PC-3 (cell line): ENCODE measurements at regions not wholly inside any gene's neighbourhood (a gene's known extent, or its start where the extent isn't known, plus 50 kb on each side); places are given as distances from the start of the nearest gene placed in this dataset.

Source experiments
- ATAC-seq: fragments of 200-7000 bp; cut with Tn5 transposase; 2 replicates; pipeline ENCODE4 v1.9.1; 2020; ENCODE audit warnings: mild to moderate bottlenecking, moderate library complexity
- BruUV-seq: library from RNA; stranded (reverse); fragments of 400-500 nt; replicated peaks from 2 replicates; lab custom pipeline; 2021; lab: Mats Ljungman, UMichigan
- CTCF ChIA-PET: fragments of 300-600 bp; sonication (Branson Sonifier 250); formaldehyde crosslinking; loops from one replicate; lab custom pipeline; 2022; ENCODE audit warnings: antibody characterized with exemption; lab: Charles Lee
- POLR2A ChIA-PET: fragments of 300-600 bp; sonication (Branson Sonifier 250); formaldehyde crosslinking; loops from one replicate; lab custom pipeline; 2022; ENCODE audit warnings: antibody characterized with exemption; ENCODE audit not compliant: unreplicated experiment; lab: Charles Lee
- DNase-seq: peaks from one replicate; pipeline ENCODE4 v3.0.0-alpha.2; 2015
- H2AFZ ChIP-seq: fragments of 300-600 bp; sonication (generic); 2 replicates; pipeline ENCODE4 v1.6.0; 2016; ENCODE audit warnings: antibody characterized with exemption, low read length
- H3F3A ChIP-seq: fragments of 300-600 bp; sonication (generic); one replicate; pipeline ENCODE4 v1.6.0; 2017; ENCODE audit warnings: antibody characterized with exemption, low read length, control low read depth, mild to moderate bottlenecking; ENCODE audit not compliant: unreplicated experiment
- H3K27ac ChIP-seq: fragments of 300-600 bp; sonication (generic); 2 replicates; pipeline ENCODE4 v1.5.1; 2016; ENCODE audit warnings: mild to moderate bottlenecking, low read length
- H3K27me3 ChIP-seq: fragments of 300-600 bp; sonication (generic); 2 replicates; pipeline ENCODE4 v1.6.1; 2016; ENCODE audit warnings: low read length, mixed read lengths
- H3K36me3 ChIP-seq: fragments of 300-600 bp; sonication (generic); 2 replicates; pipeline ENCODE4 v1.6.1; 2016; ENCODE audit warnings: low read depth, mixed run types, low read length, mixed read lengths
- H3K4me1 ChIP-seq: fragments of 300-600 bp; sonication (generic); 2 replicates; pipeline ENCODE4 v1.5.1; 2016; ENCODE audit warnings: low read length; ENCODE audit not compliant: insufficient read depth
- H3K4me2 ChIP-seq: fragments of 300-600 bp; sonication (generic); 2 replicates; pipeline ENCODE4 v1.6.0; 2016; ENCODE audit warnings: low read length
- H3K4me3 ChIP-seq: fragments of 300-600 bp; sonication (generic); 2 replicates; pipeline ENCODE4 v1.5.1; 2016; ENCODE audit warnings: mild to moderate bottlenecking, low read length, mixed read lengths
- H3K79me2 ChIP-seq: fragments of 300-600 bp; sonication (generic); 2 replicates; pipeline ENCODE4 v1.6.1; 2017; ENCODE audit warnings: low read length, mixed read lengths
- H3K9ac ChIP-seq: fragments of 300-600 bp; sonication (generic); 2 replicates; pipeline ENCODE4 v1.6.0; 2016; ENCODE audit warnings: mild to moderate bottlenecking, low read length
- H3K9me2 ChIP-seq: fragments of 300-600 bp; sonication (generic); replicated peaks from 2 replicates; pipeline ENCODE4 v1.6.1; 2016; ENCODE audit warnings: mixed run types, low read length, mixed read lengths
- H3K9me3 ChIP-seq: fragments of 300-600 bp; sonication (generic); 2 replicates; pipeline ENCODE4 v1.6.1; 2016; ENCODE audit warnings: low read length, mixed read lengths
- H4K20me1 ChIP-seq: fragments of 300-600 bp; sonication (generic); 2 replicates; pipeline ENCODE4 v1.6.1; 2016; ENCODE audit warnings: low read length, mixed read lengths
- EZH2 ChIP-seq: fragments of 300-600 bp; sonication (generic); IDR thresholded peaks from one replicate; pipeline ENCODE4 v1.6.1; 2017; ENCODE audit warnings: antibody characterized with exemption, mild to moderate bottlenecking, low read length; ENCODE audit not compliant: unreplicated experiment
- EZH2phosphoT487 ChIP-seq: fragments of 300-600 bp; sonication (generic); IDR thresholded peaks from 2 replicates; pipeline ENCODE4 v1.6.1; 2018; ENCODE audit warnings: mild to moderate bottlenecking, antibody characterized with exemption, low read length, borderline replicate concordance
- intact Hi-C: fragments of 100-400 bp; cut with micrococcal nuclease; formaldehyde crosslinking; loops from 2 replicates; pipeline ENCODE4 v1.9.0; 2023
- TF ChIP-seq, protein P1 (sequence below): fragments of 300-600 bp; sonication (generic); conservative IDR thresholded peaks from 2 replicates; pipeline ENCODE4 v1.5.1; 2017; ENCODE audit warnings: antibody characterized with exemption, low read depth, mild to moderate bottlenecking, low read length

GRCh38 chr3:144773350-144773749 lies 801.7 kb downstream of the DIPK2A start:
- DNase-seq, result no peak
- no peaks in the 10 kb centered on the region for H3K4me1 ChIP-seq
- no TSS peak for BruUV-seq
- TF ChIP-seq, protein P1, sequence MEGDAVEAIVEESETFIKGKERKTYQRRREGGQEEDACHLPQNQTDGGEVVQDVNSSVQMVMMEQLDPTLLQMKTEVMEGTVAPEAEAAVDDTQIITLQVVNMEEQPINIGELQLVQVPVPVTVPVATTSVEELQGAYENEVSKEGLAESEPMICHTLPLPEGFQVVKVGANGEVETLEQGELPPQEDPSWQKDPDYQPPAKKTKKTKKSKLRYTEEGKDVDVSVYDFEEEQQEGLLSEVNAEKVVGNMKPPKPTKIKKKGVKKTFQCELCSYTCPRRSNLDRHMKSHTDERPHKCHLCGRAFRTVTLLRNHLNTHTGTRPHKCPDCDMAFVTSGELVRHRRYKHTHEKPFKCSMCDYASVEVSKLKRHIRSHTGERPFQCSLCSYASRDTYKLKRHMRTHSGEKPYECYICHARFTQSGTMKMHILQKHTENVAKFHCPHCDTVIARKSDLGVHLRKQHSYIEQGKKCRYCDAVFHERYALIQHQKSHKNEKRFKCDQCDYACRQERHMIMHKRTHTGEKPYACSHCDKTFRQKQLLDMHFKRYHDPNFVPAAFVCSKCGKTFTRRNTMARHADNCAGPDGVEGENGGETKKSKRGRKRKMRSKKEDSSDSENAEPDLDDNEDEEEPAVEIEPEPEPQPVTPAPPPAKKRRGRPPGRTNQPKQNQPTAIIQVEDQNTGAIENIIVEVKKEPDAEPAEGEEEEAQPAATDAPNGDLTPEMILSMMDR, result no peak
- TF ChIP-seq EZH2phosphoT487, result no peak
- TF ChIP-seq EZH2, result no peak
- no peak overlapping the region for H3K4me3 ChIP-seq
- H3K9me2 ChIP-seq, result no peaks in the 10 kb centered on the region
- no peak overlapping the region for H3K4me2 ChIP-seq
- no peaks in the 10 kb centered on the region for H3K79me2 ChIP-seq
- ATAC-seq, result no peak
- H3F3A ChIP-seq, result no peaks in the 10 kb centered on the region
- POLR2A ChIA-PET, result no interaction called here
- H3K27me3 ChIP-seq, result no peaks in the 10 kb centered on the region
- CTCF ChIA-PET, result interaction anchor here (0.6 kb wide), 1 partner anchor 608 kb away, joined by 3 read pairs; no protein-coding TSS in a partner anchor
- H3K9me3 ChIP-seq, result no peaks in the 10 kb centered on the region
- intact Hi-C loops, result loop anchor here (5.0 to 10.0 kb wide), 2 partner anchors 611 to 991 kb away; no protein-coding TSS in a partner anchor
- H2AFZ ChIP-seq, result no peak overlapping the region
- no peaks in the 10 kb centered on the region for H3K36me3 ChIP-seq
- H3K9ac ChIP-seq, result no peak overlapping the region
- H3K27ac ChIP-seq, result no peak overlapping the region
- H4K20me1 ChIP-seq, result no peaks in the 10 kb centered on the region

DNA sequence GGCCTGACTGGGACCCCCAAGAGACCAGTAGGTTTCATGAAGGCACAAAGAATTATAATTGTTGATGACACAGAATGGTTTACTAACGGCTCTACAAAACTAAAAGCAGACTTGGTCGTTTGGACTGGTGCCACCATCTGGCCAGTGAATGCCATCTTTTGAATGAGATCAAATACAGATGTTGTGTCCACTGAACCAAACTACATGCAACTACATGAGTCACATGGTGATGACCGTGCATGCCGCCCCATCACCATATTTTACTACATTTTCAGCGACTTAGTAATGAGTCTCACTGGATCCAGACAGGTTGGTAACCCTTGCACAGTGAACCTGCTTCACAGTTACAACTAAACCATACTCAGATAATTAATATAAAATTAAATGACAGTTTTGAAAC lies 803.3 kb downstream of the DIPK2A start:
- H4K20me1 ChIP-seq, result no peaks in the 10 kb centered on the region
- DNase-seq (no peak), ATAC-seq (no peak)
- no peaks in the 10 kb centered on the region for H3K4me1 ChIP-seq
- no peaks in the 10 kb centered on the region for H3K79me2 ChIP-seq
- intact Hi-C loops, result loop anchor here (5.0 to 10.0 kb wide), 2 partner anchors 613 to 990 kb away; no protein-coding TSS in a partner anchor
- ChIA-PET POLR2A (no interaction called here), CTCF (no interaction called here)
- no peaks in the 10 kb centered on the region for H3K36me3 ChIP-seq
- no TSS peak for BruUV-seq
- H3K9ac ChIP-seq, result no peak overlapping the region
- H3K4me3 ChIP-seq, result no peak overlapping the region
- no peaks in the 10 kb centered on the region for H3F3A ChIP-seq
- no peaks in the 10 kb centered on the region for H3K27me3 ChIP-seq
- H3K9me2 ChIP-seq, result no peaks in the 10 kb centered on the region
- no peak overlapping the region for H3K27ac ChIP-seq
- no peak overlapping the region for H2AFZ ChIP-seq
- H3K9me3 ChIP-seq, result no peaks in the 10 kb centered on the region
- H3K4me2 ChIP-seq, result no peak overlapping the region
- no peak for TF ChIP-seq EZH2

GRCh38 chr3:144775551-144775950 lies 803.9 kb downstream of the DIPK2A start:
- no peaks in the 10 kb centered on the region for H4K20me1 ChIP-seq
- H3K79me2 ChIP-seq, result no peaks in the 10 kb centered on the region
- TF ChIP-seq EZH2, result no peak
- TF ChIP-seq, protein P1, result no peak
- no peak for TF ChIP-seq EZH2phosphoT487
- ATAC-seq, result no peak
- no peaks in the 10 kb centered on the region for H3F3A ChIP-seq
- intact Hi-C loops, result loop anchor here (10.0 kb wide), 1 partner anchor 989 kb away; no protein-coding TSS in a partner anchor
- no peak for DNase-seq
- H3K9me2 ChIP-seq, result no peaks in the 10 kb centered on the region
- H3K27me3 ChIP-seq, result no peaks in the 10 kb centered on the region
- ChIA-PET POLR2A (no interaction called here), CTCF (interaction anchor here (0.5 kb wide), 1 partner anchor 801 kb away, joined by 4 read pairs; no protein-coding TSS in a partner anchor)
- no peak overlapping the region for H3K9ac ChIP-seq
- no peak overlapping the region for H3K4me3 ChIP-seq
- no peaks in the 10 kb centered on the region for H3K4me1 ChIP-seq
- no peaks in the 10 kb centered on the region for H3K9me3 ChIP-seq
- no peak overlapping the region for H3K27ac ChIP-seq
- no peaks in the 10 kb centered on the region for H3K36me3 ChIP-seq
- H3K4me2 ChIP-seq, result no peak overlapping the region
- no TSS peak for BruUV-seq
- H2AFZ ChIP-seq, result no peak overlapping the region
